OCI-LY3 (cell line): ENCODE measurements at regions not wholly inside any gene's neighbourhood (a gene's known extent, or its start where the extent isn't known, plus 50 kb on each side); places are given as distances from the start of the nearest gene placed in this dataset.

ENCODE experiments used
- H2AFZ ChIP-seq: fragments of 200-600, 300-600 bp; shearing (Covaris generic); 2 replicates; pipeline ENCODE4 v1.6.0; 2014; ENCODE audit warnings: antibody characterized with exemption, low read depth, low read length
- H3K27ac ChIP-seq: fragments of 200-600, 300-600 bp; sonication (generic); 2 replicates; pipeline ENCODE4 v1.5.1; 2014; ENCODE audit warnings: mild to moderate bottlenecking, low read length, moderate library complexity, mixed read lengths
- H3K27me3 ChIP-seq: fragments of 200-600, 300-600 bp; sonication (generic); 2 replicates; pipeline ENCODE4 v1.6.1; 2014; ENCODE audit warnings: low read depth, low read length, mixed read lengths
- H3K36me3 ChIP-seq: fragments of 200-600, 300-600 bp; sonication (generic); replicated peaks from 2 replicates; pipeline ENCODE3; 2014; ENCODE audit warnings: low read depth, low read length, mixed read lengths
- H3K4me1 ChIP-seq: fragments of 300-600, 200-600 bp; sonication (generic); 2 replicates; pipeline ENCODE4 v1.6.1; 2014; ENCODE audit warnings: low read length, mixed read lengths
- H3K4me2 ChIP-seq: fragments of 200-600, 300-600 bp; sonication (generic); 2 replicates; pipeline ENCODE4 v1.6.1; 2014; ENCODE audit warnings: low read length, mixed read lengths
- H3K4me3 ChIP-seq: fragments of 300-600, 200-600 bp; sonication (generic); 2 replicates; pipeline ENCODE4 v1.5.1; 2014; ENCODE audit warnings: antibody characterized with exemption, mild to moderate bottlenecking, low read length, moderate library complexity
- H3K79me2 ChIP-seq: fragments of 300-600, 200-600 bp; shearing (Covaris generic); 2 replicates; pipeline ENCODE4 v1.6.1; 2014; ENCODE audit warnings: mild to moderate bottlenecking, low read length, mixed read lengths
- H3K9ac ChIP-seq: fragments of 300-600, 200-600 bp; shearing (Covaris generic); 2 replicates; pipeline ENCODE4 v1.6.0; 2014; ENCODE audit warnings: mild to moderate bottlenecking, low read length, moderate library complexity
- H3K9me3 ChIP-seq: fragments of 200-600, 300-600 bp; shearing (Covaris generic); 2 replicates; pipeline ENCODE4 v1.6.1; 2014; ENCODE audit warnings: low read length, mixed read lengths; ENCODE audit not compliant: insufficient read depth
- H4K20me1 ChIP-seq: fragments of 200-600, 300-600 bp; sonication (generic); 2 replicates; pipeline ENCODE4 v1.6.1; 2016; ENCODE audit warnings: low read length, mixed read lengths; ENCODE audit not compliant: insufficient read depth
- CTCF ChIP-seq: fragments of 200-600, 300-600 bp; sonication (generic); IDR thresholded peaks from 2 replicates; pipeline ENCODE4 v1.5.1; 2014; ENCODE audit warnings: antibody characterized with exemption, low read length, low read depth
- EZH2phosphoT487 ChIP-seq: fragments of 200-600 bp; shearing (Covaris generic); IDR thresholded peaks from 2 replicates; pipeline ENCODE4 v1.6.1; 2018; ENCODE audit warnings: antibody characterized with exemption, mixed run types, low read depth

- Histone ChIP-seq H3K27ac (no peak overlapping the region), H3K4me2 (no peak overlapping the region), H3K79me2 (no peaks in the 10 kb centered on the region), H3K9ac (no peak overlapping the region), H3K27me3 (no peaks in the 10 kb centered on the region), H2AFZ (no peak overlapping the region), H3K9me3 (no peaks in the 10 kb centered on the region), H4K20me1 (no peaks in the 10 kb centered on the region), H3K36me3 (no peaks in the 10 kb centered on the region), H3K4me3 (no peak overlapping the region), H3K4me1 (peaks cover 12% of the 10 kb centered on the region; the same call in 1 of the 2 replicates)
- TF ChIP-seq EZH2phosphoT487 (no peak), CTCF (no peak)
Measured at GRCh38 chr15:60137711-60138396, 133.7 kb downstream of the FOXB1 start.

- TF ChIP-seq EZH2phosphoT487: no peak
- TF ChIP-seq CTCF: no peak
- Histone ChIP-seq H3K9me3 (no peaks in the 10 kb centered on the region), H3K4me3 (no peak overlapping the region), H3K27ac (no peak overlapping the region), H3K9ac (no peak overlapping the region), H3K36me3 (no peaks in the 10 kb centered on the region), H4K20me1 (no peaks in the 10 kb centered on the region), H3K4me2 (no peak overlapping the region), H3K4me1 (peaks cover 12% of the 10 kb centered on the region; the same call in 1 of the 2 replicates), H3K79me2 (no peaks in the 10 kb centered on the region), H2AFZ (no peak overlapping the region), H3K27me3 (no peaks in the 10 kb centered on the region)
Measured at GRCh38 chr15:60138397-60138968, 134.4 kb downstream of the FOXB1 start.

GRCh38 chr15:60152386-60152785 is 148.3 kb downstream of the FOXB1 start:
- H3K27me3 ChIP-seq: no peaks in the 10 kb centered on the region
- H3K9ac ChIP-seq: no peak overlapping the region
- no peaks in the 10 kb centered on the region for H3K79me2 ChIP-seq
- no peaks in the 10 kb centered on the region for H3K9me3 ChIP-seq
- H3K4me2 ChIP-seq: no peak overlapping the region
- TF ChIP-seq EZH2phosphoT487 (no peak), CTCF (no peak)
- H3K4me1 ChIP-seq: peaks cover 23% of the 10 kb centered on the region
- no peaks in the 10 kb centered on the region for H4K20me1 ChIP-seq
- no peak overlapping the region for H2AFZ ChIP-seq
- no peak overlapping the region for H3K27ac ChIP-seq
- H3K36me3 ChIP-seq: no peaks in the 10 kb centered on the region
- H3K4me3 ChIP-seq: no peak overlapping the region

GRCh38 chr15:60154764-60155325 is 150.7 kb downstream of the FOXB1 start:
- Histone ChIP-seq H3K4me2 (peak overlapping the region; percentile 89), H4K20me1 (no peaks in the 10 kb centered on the region), H2AFZ (peak overlapping the region; percentile 39), H3K27ac (peak overlapping the region; percentile 35; the same call in 1 of the 2 replicates), H3K9ac (peak overlapping the region; percentile 36; the same call in 1 of the 2 replicates), H3K27me3 (no peaks in the 10 kb centered on the region), H3K79me2 (no peaks in the 10 kb centered on the region), H3K4me3 (peak overlapping the region; percentile 63), H3K36me3 (no peaks in the 10 kb centered on the region), H3K9me3 (no peaks in the 10 kb centered on the region), H3K4me1 (peaks cover 23% of the 10 kb centered on the region)
- TF ChIP-seq CTCF: no peak
- no peak for TF ChIP-seq EZH2phosphoT487
